ACHN (cell line): ENCODE measurements at regions not wholly inside any gene's neighbourhood (a gene's known extent, or its start where the extent isn't known, plus 50 kb on each side); places are given as distances from the start of the nearest gene placed in this dataset.

Source experiments
- DNase-seq: peaks from one replicate; pipeline ENCODE4 v3.0.0-alpha.2; 2015
- in situ Hi-C: cut with HindIII; loops from 2 replicates; pipeline ENCODE4 v1.10.0; 2017; ENCODE audit warnings: low sequenced_read_pairs, low pct_ligation_motif_present, low pct_unique_long_range_greater_than_20kb

DNA sequence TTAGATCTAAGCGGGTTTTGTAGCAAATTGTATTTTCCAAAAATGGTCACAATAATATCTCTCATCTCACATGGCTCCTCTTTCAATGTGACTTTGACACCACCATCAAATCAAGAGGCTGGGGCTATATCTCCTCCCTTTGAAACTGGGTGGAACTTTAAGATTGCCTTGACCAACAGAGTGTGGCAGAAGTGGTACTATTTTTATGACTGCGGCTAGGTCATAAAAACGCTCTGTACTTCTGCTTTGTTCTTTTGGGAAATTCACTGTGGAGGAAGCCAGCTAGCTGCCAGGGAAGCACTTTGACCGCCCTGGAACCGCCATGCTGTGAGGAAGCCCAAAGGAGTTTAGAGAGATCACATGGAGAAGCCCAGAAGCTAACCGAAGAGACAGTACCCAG lies 50.7 kb upstream of the ACOT11 start:
- in situ Hi-C loops = no loop called here
- no peak for DNase-seq

DNA sequence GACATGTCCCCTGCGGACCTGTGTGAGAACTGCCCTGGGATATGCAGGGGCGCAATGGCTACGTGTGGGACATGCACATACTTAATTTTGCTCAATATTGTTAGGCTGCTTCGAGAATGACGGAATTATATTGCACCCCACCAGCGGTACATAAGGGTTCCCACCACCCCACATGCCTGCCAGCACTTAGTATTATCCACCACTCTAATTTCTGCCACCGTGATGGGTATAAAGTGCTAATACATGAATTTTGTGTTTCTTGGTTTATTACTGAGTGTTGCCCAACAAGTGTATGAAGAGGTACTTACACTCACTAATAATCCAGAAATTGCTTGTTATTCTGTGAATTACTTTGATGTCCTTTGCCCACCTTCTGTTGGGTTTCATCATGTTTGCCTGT lies 52.1 kb upstream of the ACOT11 start:
- DNase-seq = no peak
- in situ Hi-C loops = no loop called here

DNA sequence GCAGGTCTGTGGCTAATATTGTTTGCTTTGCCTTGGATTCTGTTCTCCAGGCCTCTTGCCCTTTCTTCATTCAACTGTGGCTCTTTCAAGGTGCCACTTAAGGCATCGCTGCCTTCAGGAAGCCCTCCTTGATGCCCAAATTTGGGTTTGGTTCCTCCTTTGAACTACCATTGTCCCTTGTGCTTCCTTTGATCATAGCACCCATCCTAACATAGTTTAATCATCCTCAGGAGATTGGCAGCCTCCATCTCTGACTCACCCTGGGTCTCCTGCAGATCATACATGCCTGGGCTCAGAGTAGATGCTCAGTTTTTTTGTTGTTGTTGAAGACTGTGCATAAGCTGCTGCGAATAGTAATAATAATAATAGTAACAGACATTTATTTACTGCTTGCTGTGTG lies 54.4 kb upstream of the ACOT11 start:
- in situ Hi-C loops = no loop called here

DNA sequence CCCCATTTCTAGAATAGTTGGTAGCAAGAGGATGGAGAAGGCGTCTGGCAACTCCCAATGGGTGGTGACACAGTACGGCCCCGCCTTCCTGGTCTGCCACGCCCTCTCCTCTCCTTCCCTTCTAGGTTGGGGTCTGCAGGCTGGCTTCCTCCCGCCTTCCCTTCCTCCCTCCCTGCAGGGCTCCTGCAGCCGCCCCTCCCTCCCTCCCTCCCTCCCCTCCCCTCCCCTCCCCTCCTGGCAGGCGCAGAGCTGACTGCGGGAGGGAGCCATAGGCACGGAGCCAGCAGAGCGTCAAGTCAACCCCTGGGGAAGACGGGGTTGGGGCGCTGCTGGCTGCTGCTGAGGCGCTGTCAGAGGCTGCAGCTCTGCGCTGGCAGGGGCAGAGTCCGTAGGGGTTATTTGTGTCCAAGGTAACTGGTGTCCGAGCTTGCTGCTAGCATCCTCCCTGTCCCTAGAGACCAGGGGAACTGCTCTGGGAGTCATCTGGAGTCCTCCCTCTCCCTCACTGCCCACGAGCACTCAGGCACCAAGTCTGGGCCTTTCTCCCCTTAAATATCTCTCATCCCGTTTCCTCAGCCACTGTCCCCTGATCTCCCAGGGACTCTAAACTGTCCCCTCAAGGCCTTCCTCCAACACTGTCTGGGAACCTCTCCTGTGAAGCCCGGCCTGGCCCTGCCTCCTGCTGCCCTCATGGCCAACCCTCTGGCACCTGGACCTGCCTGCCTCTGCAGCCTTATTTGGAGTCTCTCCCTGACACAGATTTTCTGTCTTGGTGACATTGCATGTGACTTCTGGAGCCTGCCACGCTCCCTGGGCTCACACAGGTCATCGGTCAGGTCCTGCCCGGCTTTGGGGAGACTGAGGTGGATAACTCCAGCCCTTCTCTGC lies 57.4 kb upstream of the ACOT11 start:
- DNase-seq = no peak
- in situ Hi-C loops = no loop called here

More for the DNA sequence above, 54.4 kb upstream of the ACOT11 start:
- DNase-seq = no peak

DNA sequence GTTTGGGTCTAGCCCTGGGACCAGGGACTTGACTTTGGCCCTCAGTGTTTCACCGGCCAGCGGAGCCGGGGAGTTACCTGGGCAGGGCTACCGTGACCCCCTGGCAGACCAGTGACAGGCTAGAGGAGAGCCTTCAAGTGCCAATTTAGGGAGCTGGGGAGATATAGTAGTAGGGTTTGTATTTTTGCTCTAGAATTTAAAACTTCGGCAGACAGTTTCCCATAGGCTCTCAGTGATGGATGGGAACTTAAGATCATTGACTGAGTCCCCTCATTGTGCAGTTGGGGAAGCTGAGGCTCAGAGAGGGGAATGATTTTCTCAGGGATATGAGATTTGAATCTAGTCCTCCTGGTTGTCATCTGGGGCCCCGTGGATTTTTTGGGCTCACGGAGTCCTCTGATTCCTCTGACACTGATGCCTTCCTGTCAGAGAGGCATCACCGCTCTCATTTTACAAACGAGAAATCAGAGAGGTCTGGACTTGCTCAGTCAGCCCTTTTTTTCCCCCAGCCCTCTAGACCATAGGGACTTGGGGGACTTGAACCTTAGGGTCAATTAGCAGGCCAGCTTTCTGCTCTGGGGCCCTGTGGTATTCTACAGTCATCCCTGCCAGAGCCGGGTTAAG lies 58.3 kb upstream of the ACOT11 start:
- no peak for DNase-seq
- in situ Hi-C loops = no loop called here

DNA sequence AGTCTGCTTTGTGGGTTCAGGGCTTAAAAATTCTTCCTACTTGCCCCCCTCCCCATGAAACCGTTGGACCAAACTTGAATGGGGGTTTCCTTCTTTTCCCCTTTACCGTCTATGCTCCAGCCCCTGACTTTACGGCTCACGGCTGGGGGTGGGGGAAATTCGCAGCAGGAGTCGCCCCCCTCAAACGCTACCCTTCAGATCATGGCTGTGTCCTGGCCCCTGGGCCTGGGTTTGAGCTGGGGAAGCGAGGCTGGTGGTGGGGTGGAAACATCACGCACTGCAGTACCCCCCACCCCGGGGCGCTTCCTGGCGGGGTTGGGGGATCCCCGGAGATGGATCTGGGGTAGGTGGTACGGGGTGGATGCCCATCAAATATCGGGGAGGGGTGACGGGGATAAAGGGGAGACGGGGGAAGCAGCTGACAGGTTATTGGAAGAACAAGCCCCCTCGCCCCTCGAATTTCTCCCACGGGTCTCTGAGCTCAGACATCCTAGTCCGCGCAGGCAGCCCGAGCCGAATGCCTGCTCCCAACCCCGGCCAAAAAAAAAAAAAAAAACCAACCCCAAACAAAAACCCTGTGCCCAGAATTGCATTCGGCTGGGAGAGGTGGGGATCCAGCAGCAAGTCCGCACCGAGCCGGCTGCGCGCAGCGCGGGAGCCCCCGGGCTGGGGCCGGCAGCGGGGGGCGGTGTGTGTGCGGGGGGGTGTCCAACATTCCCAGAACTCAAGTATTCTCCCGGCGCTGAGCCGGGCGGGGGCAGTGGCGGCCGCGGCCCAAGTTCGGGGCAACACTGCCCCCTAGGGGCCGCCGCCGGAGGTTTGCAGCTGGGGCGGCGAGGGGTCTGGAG lies 59.0 kb upstream of the ACOT11 start:
- in situ Hi-C loops = no loop called here
- peak; percentile 61 for DNase-seq

DNA sequence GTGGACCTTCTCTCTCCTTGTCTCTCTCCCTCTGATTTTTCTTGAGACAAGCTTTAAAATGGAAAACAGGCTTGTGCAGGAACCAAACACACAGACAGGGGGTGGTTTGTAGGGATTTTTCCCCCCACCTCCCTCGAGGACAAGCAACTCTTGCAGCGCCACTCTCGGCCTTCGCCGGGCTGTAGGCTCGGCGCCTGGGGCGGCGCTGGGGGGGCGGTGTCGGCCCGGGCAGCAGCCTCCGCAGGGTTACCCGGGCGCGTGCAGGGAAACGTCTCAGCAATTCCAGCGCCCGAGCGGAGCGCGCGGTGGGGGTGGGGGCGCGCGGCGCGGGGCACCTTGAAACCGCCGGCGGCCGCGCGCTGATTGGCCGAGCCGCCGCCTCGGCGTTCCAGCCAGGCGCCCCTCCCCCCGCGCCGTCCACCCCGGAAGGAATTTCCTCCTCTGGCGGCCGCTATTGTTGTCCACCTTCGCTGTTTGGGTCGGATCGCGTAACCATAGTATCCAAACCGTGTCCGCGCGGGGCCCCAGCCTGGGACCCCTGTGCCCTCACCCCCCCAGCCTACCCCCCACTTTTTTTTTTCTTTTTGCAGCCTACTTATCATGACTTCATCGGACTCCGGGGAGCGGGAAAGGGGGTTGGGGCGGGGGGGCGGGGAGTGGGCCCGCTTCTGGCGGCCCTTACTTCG lies 59.8 kb upstream of the ACOT11 start:
- in situ Hi-C loops = no loop called here
- DNase-seq = peak; percentile 83

DNA sequence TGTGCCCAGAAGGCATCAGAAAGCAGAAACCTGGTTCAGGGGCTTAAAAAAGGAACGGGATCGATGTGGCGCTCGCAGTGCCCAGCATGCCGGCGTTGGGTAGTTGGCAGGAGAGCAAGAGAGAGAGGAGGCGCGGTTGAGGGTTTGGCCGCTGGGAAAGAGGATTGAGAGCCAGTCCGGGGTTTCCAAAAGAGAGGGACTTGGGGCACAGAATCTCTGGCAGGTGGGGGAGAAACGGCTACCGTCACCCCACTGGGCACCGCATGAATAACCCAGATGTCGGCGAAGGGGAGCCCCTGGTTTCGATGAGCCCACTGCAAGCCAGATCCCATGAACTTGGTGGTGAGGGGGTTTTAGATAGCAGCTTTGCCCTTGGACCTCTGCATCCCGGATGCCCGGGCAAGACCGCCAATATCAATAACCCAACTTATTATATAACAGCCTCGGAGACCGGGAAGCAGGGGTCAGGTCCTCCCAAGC lies 60.4 kb upstream of the ACOT11 start:
- in situ Hi-C loops = no loop called here
- peak; percentile 10 for DNase-seq

DNA sequence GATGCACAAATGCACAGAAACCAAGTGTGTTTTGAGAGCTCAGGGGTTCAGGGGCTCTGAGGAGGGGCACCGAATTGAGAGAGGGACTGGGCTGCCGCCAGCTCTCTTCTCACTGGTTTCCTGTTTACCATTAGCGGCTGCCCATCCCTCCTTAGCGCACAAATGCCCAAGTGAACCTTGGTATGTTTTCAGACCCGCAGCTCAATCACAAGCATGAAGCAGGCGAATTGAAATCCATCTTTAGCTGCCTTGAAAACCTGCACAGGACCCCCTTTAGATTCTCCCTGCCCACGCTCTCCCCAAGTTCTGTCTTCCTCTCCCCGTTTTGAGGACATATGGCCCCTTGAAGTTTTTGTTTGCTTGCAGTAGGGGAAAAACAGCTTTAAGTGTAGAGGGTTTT lies 61.1 kb upstream of the ACOT11 start:
- in situ Hi-C loops = no loop called here
- DNase-seq = no peak

DNA sequence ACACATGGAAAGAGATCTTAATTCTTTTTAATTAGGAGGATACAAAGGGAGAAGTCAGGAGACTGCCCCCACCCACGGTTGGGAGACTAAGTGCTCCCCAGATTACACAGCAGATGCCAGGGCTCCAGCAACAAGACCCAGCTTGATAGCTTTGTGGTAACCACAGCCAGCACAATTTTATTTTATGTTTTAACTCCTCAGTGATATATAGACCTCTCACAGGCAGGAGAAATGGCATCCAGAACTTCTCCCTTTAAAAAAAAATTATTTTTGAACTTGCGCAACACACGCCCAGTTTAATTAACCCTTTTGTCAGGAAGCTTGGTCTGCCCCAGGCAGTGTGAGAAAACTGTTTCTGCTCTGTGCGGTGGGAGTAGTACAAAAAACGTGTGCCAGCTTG lies 62.6 kb upstream of the ACOT11 start:
- no peak for DNase-seq
- in situ Hi-C loops = no loop called here

DNA sequence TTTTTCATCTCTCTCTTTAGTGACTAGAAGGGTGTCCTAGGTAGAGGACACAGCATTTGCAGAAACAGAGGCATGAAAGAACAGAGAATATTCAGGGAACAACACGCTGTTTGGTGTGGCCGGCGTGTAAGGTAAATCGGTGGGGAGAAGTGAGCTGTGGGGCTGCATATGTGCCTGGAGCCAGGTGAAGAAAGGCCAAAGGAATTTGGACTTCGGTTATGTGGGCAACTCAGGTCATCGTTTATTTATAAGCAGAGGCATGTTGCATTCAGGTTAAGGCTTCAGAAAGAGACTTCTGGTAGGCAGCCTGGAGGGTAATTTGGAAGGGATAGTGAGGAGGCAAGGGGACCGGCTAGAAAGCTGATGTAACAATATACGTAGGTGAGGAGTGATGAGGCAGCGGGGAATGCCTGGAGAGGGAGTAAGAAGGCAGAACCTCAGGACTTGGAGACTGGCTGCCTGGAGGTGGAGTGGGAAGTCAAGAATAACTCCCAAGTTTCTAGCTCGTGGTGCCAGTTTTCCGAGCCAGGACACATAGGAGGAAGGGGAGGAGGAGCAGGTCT lies 64.1 kb upstream of the ACOT11 start:
- in situ Hi-C loops = no loop called here
- no peak for DNase-seq

DNA sequence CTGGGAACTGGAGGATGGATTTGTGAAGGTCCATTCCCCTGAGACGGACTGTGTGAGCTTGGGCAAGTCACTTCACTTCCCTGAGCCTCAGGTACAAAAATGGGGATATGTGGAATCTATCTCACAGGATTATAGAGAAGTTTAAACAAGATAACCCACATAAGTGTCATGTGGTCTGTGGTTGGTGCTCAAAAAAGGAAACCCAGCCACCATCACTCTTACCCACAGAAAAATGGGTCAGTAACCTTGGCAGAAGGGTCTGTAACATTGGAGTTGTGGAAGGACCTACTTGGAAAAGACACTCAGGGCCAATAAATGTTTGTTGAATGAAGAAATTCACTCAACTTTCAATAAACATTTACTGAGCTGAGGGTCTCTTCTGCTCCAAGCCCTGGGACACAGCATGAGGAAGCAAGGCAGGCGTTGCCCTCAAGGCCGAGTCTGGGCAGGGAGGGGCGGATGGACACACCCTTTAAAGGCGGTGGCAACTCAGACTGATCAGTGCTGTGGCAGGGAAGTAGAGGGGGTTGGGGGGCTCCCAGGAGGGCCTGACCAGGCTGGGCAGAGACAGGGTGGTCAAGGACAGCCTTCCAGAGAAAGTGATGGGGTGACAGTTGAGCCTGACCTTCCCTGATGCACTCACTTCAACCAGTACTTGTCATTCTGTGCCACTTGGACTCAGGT lies 66.7 kb upstream of the ACOT11 start:
- in situ Hi-C loops = no loop called here

DNA sequence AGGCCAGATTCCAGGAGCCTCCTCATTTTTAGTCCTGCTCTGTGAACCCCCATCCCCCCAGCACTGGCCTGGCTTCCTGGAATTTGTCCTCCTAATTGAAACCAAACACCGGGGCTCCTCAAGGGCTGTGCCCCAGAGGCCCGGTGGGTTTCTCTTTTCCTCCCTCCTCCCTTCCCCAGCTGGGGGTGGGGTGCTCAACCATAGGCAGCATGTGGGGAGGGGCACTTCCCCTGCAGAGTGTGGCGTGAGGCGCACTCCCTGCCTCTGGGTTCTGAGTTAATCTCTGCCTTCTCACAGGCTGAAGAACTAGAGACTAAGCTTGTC lies 67.5 kb upstream of the ACOT11 start:
- DNase-seq = no peak
- in situ Hi-C loops = no loop called here

More for the DNA sequence above, 66.7 kb upstream of the ACOT11 start:
- DNase-seq = no peak

DNA sequence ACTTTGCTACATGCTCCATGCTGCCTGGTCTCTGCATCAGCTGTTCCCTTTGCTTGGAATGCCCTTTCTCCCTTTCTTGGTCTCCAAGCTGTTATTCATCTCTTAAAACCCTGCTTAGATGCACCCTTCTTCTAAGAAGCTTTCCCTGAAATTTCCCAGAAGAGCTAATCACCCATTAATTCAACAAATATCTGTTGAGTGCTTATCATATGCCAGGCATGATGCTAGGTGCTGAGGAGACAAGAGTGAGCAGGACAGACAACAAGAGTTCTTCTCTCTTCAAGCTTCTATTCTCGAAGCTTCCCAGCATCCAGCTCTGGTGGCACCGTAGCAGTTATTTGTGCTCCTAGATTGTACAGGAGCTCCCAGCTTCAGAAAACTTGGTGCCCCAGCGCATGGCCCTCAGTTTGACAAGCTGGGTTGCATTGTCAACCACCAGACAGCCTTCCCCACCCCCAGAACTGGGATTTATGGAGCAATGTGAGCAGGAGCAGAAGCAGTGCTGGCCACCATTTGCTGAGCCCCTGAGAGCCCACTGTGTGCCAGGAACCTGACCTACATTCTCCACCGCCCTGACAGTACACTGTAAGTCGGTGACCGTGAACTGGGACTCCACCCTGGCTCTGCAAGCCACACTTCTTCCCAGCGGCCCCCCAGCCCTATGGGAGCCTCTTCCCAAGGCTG lies 68.0 kb upstream of the ACOT11 start:
- DNase-seq = no peak
- in situ Hi-C loops = no loop called here

DNA sequence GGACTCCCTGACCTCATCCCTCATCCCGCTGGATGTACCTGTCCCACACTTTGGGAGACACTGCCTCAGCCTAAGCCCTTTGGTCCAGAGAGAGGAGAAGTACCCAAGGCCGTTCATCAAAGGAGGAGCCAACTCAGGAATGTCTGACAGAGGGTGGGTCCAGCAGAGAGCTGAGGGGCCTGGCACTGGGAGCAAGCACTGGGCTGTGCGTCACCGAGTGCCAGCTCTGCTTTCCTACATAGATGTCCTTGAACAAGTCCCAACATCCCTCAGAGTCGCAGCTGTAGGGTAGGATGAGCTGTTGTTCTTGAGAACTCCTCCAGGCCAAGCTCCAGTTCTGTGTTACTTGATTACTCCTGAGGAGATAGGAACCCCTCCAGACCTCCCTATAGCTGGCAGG lies 68.8 kb upstream of the ACOT11 start:
- in situ Hi-C loops = no loop called here
- no peak for DNase-seq

DNA sequence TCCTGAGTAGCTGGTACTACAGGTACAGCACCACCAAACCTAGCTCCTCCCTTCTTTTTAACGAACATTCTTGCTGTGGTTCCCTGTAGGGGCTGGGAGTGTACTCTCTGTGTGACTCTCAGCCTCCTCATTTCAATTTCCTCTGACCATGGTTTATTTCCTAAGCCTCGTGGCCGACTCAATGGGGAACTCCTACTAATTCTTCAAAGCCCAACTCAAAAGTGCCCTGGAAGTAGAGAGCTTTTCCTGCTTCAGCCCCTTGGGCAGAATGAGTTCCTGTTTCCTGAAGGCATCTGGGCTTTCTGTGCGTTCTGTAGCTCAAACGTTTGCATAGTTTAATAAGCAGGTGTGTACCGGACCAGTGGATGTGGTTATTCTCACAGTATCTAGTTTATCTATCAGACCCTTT lies 70.9 kb upstream of the ACOT11 start:
- in situ Hi-C loops = no loop called here
- no peak for DNase-seq

DNA sequence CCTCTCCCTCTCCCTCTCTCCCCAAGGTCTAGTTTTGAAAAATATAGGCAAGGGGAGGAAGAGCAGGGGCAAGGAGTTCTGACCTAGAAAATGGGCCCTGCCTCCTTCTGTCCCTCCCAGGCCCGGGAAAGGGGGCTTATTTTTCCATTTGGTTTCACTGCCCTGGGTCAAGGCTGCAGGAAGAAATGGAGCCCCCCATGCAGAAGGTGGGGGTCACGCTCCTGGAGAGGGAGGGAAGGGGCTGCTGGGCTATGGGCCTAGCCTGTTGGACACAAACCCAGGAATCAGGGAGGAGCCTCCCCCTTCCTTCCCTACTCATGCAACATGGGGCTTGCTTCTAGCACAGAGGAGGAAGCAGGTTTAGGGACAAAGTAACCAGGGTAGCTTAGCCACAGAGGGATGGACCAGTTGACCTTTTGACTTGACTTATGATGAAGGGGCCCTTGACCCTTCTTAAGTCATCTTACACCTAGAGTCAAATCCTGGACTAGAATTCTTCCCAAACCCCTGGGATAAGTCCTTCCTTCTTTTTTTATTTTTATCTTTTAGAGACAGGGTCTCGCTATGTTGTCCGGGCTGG lies 70.4 kb upstream of the SSBP3 start:
- in situ Hi-C loops = no loop called here
- no peak for DNase-seq
